HG03378 (cell line): ENCODE measurements at regions not wholly inside any gene's neighbourhood (a gene's known extent, or its start where the extent isn't known, plus 50 kb on each side); places are given as distances from the start of the nearest gene placed in this dataset.

Experiments used
- ATAC-seq: cut with Tn5 transposase; IDR thresholded peaks from one replicate; pipeline ENCODE4 v1.9.1; 2021; ENCODE audit warnings: mild to moderate bottlenecking, moderate library complexity; ENCODE audit not compliant: unreplicated experiment

- no peak for ATAC-seq
Measured at GRCh38 chr18:67705748-67706147, 189.2 kb upstream of the DSEL start.

- ATAC-seq, result no peak
Measured at GRCh38 chr18:67695684-67696083, 179.2 kb upstream of the DSEL start.

- no peak for ATAC-seq
Measured at GRCh38 chr18:67694787-67695186, 178.3 kb upstream of the DSEL start.

GRCh38 chr18:67692811-67693210, 176.3 kb upstream of the DSEL start:
- ATAC-seq, result no peak

GRCh38 chr18:67682516-67682915, 166.0 kb upstream of the DSEL start:
- no peak for ATAC-seq

- ATAC-seq, result no peak
Measured at GRCh38 chr18:67677489-67677888, 161.0 kb upstream of the DSEL start.

- ATAC-seq, result no peak
Measured at GRCh38 chr18:67672716-67673115, 156.2 kb upstream of the DSEL start.

GRCh38 chr18:67672155-67672554, 155.6 kb upstream of the DSEL start:
- ATAC-seq, result no peak

GRCh38 chr18:67670024-67670543, 153.6 kb upstream of the DSEL start:
- no peak for ATAC-seq

GRCh38 chr18:67665266-67665665, 148.7 kb upstream of the DSEL start:
- ATAC-seq, result no peak

- ATAC-seq, result no peak
Measured at GRCh38 chr18:67662996-67663395, 146.5 kb upstream of the DSEL start.

GRCh38 chr18:67661555-67661954, 145.0 kb upstream of the DSEL start:
- ATAC-seq, result no peak

- ATAC-seq, result no peak
Measured at GRCh38 chr18:67654101-67654500, 137.6 kb upstream of the DSEL start.

- no peak for ATAC-seq
Measured at GRCh38 chr18:67652288-67652687, 135.8 kb upstream of the DSEL start.

- no peak for ATAC-seq
Measured at GRCh38 chr18:67651438-67651837, 134.9 kb upstream of the DSEL start.

- ATAC-seq, result no peak
Measured at GRCh38 chr18:67650686-67651385, 134.3 kb upstream of the DSEL start.

GRCh38 chr18:67646890-67647289, 130.4 kb upstream of the DSEL start:
- no peak for ATAC-seq

- no peak for ATAC-seq
Measured at GRCh38 chr18:67644226-67644625, 127.7 kb upstream of the DSEL start.

GRCh38 chr18:67639872-67640271, 123.4 kb upstream of the DSEL start:
- no peak for ATAC-seq

GRCh38 chr18:67636597-67637385, 120.3 kb upstream of the DSEL start:
- ATAC-seq, result no peak

- no peak for ATAC-seq
Measured at GRCh38 chr18:67634631-67635338, 118.3 kb upstream of the DSEL start.

- no peak for ATAC-seq
Measured at GRCh38 chr18:67633939-67634338, 117.4 kb upstream of the DSEL start.
